CD4-positive, alpha-beta T cell treated with Interleukin-6 for 4 hours (primary cell): ENCODE measurements at regions not wholly inside any gene's neighbourhood (a gene's known extent, or its start where the extent isn't known, plus 50 kb on each side); places are given as distances from the start of the nearest gene placed in this dataset.
"Not testable (repeated sequence)": the region's sequence is repeated elsewhere in the genome, so short reads cannot be mapped to it uniquely, and the experiment has no call there.

Experiments used
- DNase-seq: peaks from one replicate; pipeline ENCODE4 v3.0.0-alpha.2; 2020; ENCODE audit warnings: mixed read lengths

DNA sequence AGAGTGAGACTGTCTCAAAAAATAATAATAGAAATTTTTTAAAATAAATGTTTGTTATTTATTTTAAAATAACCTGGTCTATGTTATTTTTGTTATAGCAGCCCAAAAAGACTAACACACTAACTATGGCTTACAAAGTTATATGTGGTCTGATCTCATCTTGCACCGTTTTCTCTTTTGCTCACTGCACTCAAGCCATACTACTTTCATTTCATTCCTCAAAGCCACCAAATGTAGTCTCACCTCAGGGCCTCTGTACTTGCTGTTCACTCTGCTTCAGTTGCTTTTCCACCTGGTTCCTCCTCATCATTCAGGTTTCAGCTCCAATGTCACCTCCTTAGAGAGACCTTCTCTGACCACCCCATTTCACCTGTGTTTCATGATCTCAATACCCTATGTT is 55.2 kb upstream of the MDM1 start:
- DNase-seq, result no peak

DNA sequence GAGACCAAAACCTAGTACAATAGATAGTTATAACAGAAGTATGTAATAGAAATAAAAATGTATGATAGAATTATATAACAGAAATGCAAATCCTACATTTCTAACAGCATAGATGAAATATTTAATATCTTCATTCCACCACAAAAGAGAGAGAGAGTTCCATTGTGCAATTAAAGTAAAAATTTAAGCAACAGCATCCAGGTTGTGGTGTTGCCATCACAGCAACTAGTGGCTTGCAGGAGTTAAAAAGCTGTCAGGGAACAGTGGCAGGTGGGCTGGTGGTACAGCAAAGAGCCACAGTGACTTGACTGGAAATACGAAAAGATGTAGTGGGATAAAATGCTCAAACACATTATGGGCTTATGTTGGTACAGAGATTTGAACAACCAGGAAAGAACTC is 57.1 kb upstream of the MDM1 start:
- DNase-seq, result no peak

DNA sequence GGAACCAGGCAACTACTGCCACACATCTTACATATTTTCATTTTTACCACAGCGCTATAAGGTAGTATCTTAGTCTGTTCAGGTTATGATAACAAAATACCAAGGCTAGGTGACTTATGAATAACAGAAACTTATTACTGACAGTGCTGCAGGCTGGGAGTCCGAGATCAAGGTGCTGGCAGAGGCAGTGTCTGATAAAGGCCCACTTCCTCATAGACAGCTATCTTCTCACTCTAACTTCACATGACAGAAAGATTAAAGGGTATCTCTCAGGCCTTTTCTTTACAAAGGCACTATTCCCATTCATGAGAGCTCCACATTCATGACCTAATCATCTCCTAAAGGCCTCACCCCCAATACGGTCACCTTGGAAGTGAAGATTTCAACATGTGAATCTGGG is 59.8 kb upstream of the MDM1 start:
- DNase-seq, result no peak

DNA sequence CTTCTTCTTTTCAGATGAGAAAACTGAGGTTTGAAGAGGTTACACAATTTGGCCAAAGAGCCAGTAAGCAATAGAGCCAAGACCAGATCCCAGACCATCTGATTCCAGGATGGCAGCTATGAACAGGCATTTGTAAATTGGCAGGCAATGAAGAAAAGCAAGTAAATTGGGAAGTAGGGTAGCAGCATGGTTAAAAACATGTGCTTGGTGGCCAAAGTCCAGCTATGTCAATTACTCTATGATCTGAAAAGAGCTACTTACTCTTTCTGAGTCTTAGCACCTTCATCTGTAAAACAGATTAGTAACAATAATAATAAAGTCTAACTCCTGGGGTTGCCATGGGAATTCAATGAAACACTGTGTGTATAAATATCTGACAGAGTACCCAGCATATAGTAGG is 60.2 kb upstream of the MDM1 start:
- DNase-seq, result no peak

DNA sequence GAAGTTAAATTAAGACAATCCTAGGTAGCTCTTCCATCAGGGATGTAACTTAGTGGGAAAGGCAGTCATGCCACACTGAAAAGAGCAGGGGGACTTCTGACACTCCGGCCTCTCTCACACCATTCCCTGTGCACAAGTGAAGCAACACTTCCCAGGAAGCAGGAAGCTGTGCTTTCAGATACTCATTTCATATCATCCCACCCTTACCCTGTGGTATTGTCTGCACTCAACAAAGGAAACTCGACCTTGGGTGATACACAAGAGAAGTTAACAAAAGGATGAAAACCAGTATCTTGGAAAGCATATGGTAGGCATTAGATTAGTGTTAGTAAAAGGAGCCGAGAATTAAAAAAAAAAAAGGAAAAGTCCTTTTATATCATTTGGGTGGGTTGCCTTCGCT is 61.3 kb upstream of the MDM1 start:
- DNase-seq, result no peak

DNA sequence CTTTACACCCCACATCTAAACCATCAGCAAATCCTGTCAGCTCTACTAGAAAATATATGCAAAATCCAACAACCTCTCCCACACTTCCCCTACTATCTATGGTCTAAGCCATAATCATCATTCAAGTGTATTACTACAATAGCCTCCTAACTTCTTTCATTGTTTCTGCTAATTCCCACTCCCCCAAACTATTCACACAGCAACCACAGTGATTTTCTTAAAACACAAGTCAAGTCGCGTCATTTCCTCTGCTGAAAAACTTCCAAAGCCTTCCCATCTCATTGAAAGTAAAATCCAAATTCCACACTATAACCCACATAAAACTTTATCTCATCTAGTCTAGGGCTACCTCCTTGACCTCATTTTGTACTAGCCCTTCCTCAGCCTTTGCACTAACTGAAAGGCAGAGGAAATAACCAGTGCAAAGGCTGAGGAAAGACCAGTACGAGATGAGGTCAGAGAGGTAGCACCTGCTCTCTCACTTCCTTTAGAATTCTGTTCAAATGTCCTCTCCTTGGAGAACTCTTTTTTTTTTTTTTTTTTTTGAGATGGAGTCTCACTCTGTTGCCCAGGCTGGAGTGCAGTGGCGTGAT is 65.5 kb upstream of the MDM1 start:
- DNase-seq, result no peak

DNA sequence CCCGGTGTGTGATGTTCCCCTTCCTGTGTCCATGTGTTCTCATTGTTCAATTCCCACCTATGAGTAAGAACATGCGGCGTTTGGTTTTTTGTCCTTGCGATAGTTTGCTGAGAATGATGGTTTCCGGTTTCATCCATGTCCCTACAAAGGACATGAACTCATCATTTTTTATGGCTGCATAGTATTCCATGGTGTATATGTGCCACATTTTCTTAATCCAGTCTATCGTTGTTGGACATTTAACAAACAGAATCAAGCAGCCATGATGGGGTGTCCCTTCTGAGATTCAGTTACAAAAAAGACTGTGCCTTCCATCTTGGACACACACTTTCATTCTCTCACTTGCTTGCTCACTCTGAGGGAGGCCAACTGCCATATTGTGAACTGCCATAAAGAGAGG is 66.5 kb upstream of the MDM1 start:
- not testable (repeated sequence) for DNase-seq

DNA sequence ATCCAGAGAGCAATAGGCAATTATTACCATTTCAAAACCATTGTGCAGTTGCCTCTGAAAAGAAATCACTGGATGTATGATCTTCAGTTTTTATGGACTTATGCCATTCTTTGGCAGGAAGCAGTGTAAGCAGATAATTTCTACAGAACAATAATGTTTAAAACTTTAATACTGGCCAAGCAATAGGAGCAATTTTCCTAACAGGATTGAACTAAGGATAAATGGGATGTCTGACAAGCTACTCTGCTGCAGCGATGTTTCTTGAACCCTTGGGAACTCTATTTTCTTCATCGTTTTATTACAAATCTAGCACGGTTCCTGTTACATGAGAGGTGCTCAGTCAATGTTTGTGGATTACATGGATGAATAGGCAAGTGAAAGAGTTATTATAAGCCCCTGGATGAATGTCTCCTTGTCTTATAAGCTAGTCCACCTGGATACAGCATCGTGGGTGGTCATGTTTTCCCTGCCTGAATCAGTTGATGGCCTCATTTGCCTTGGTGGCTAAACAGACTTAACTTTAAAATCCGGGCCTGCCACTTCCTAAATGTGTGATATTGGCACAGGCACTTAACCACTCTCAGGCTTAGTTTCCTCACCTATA is 68.2 kb upstream of the MDM1 start:
- no peak for DNase-seq

DNA sequence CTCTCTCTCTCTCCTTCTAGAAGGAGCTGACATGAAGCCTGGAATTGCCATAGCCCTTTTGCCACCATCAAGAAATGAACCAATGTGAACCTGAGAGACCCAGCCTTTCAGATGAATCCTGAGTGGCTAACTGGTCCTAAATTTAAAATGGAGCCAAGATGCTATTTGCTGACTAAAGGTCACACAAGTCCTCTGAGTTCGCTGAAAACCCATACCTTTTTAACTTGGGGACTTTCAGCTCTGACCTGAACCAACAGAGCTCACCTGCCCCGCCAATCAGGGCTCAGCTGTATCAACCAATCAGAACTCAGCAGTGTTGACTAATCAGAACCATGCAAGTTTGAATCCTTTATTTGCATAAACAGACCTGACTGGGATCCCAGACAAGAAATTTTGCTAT is 70.3 kb upstream of the MDM1 start:
- no peak for DNase-seq

DNA sequence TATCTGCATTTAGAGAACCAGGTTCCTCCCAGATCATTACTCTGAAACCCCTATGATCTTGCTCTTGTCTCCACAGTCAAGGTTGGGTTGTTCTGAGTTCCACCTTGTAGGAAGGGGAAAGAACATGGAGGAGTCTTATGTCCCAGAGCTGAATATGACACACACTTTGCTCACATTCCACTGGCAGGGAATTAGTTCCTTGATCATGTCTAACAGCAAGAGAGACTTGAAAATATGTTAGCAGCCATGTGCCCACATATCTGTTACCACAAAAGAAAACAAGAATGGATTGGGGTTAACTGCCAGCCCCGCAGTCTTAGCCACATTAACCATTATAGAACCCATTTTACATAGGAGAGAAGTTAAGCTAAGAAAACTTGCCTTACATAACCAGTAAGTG is 71.1 kb upstream of the MDM1 start:
- DNase-seq, result no peak

DNA sequence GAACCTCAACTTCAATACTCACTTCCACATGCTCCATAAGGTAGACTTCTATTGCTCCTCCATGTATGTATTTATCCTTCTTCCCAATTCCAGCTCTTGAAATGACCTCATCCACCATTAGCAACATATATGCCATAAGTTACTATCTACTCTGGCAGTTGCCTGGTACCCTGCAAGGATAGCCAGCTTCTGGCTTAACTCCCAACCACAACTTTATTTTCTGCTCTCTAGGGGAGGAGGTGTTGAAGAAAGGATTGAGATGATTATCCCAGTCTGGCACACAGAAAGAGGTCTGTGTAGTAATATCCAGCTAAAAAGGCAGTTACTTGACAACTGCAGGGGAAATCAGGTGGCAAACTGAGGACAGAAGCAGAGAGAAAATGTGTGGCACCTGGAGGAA is 71.5 kb upstream of the MDM1 start:
- DNase-seq, result no peak

DNA sequence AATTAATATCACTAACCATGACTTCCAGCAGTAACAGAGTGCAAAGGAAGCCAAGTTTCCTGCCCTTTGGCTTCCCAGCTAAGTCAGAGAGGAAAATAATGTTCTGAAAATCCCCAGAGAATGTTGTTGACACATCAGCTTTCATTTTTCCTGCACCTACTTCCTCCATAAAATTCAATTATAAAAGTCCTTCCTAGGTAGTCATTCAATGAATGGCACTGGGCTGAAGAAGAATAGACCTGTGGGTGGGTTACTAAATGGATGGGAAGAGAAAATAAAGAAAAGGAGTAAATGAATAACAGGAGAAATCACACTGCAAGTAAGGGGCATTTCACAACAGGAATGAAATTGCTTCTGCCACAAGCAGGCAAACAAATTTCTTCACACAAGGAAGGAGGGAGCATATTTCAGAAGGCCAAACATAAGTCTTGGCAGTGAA is 73.2 kb upstream of the MDM1 start:
- DNase-seq, result no peak

DNA sequence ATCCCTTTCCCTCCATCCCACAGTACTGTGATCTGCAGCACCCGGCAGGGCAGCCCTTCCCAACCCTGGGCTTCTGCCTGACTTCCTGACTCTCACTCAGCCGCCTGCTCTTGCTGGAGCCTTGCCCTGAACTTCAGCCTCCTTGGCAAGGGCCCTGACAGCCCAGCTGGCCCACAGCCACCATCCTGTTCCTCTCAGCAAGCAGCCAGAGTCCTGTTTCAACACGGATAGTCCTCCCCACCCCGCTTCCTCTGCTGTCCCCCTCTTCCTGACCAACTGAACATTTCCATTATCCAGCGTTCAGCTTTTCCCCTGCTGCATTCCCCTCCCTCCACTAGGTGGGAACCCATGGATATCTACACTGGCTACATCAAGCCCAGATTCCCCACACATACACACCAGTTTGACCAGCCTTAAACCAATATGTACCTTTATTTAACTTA is 74.0 kb upstream of the MDM1 start:
- no peak for DNase-seq

DNA sequence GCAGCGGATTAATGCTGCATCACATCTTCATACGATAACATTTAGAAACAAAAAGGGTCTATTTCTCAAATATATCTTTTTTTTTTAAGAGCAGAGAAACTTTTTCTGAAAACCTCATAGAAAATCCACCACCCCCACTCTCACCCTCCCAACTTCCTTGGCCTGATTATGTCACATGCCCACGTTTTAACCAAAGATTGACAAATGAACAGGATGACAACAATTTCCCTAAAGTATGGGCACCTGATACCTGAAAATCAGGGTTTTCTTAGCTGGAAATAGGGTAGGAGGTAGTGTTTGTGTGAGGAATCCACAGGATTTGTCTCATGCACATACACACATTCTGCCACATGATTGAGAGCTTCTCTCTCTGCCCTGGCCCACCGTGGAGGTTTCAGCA is 74.7 kb upstream of the MDM1 start:
- DNase-seq, result no peak

DNA sequence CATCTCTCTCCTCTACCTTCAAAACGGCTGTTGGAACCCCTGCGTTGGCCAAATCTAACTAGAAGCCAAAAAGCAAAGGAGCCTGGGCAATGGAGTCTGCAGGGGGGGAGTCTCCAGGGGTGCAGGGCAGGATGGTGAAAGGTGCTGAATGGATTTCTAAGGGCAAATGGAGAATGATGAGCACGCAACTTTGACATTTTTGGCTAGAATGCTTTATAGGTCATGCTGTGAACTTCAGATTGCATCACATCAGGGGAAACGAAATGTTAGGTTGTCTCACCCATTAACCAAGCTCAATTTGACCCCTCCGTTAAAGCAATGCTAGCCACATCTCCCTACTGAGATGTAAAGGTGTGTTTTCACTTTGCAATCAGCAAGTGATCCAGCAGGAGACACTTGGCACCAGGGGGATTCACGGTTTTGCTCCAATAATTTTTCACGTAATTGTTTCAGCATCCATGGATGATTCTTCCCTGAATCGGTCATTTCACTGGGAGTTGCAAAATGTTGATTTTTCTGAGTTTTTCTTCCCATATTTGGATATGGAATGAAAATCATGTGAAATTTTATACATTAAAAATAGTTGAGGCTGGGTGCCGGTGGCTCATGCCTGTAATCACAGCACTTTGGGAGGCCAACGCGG is 78.0 kb upstream of the MDM1 start:
- no peak for DNase-seq

DNA sequence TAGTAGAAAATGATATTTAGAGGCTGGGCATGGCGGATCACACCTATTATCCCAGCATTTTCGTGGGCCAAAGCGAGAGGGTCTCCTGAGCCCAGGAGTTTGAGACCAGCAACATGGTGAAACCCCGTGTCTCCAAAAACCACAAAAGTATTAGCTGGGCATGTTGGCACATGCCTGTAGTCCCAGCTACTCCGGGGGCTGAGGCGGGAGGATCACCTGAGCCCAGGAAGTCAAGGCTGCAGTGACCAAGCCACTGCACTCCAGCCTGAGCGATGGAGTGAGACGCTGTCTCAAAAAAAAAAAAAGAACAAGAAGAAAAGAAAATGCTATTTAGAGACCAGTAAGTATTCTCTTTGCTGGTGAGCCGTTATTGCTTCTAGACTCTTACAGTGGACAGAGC is 79.2 kb upstream of the MDM1 start:
- DNase-seq, result no peak

DNA sequence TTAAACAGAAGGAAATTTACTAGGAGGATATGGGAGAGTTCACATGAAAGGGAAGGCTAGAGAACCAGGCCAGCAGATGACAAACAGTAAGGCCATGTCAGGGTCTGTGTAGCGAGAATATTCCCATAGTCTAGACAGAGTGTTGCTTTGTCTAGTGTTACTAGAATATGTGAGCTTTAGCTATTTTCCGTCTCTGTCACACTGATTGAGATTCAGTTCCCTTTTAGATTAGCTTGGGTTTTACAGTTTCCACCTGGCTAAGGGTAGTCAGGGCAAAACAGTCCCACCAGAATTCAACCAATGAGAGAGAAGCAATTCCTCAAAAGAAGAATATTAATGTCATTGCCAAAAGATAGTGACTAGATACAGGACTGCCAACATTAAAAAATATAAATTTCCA is 82.8 kb upstream of the MDM1 start:
- DNase-seq, result no peak

DNA sequence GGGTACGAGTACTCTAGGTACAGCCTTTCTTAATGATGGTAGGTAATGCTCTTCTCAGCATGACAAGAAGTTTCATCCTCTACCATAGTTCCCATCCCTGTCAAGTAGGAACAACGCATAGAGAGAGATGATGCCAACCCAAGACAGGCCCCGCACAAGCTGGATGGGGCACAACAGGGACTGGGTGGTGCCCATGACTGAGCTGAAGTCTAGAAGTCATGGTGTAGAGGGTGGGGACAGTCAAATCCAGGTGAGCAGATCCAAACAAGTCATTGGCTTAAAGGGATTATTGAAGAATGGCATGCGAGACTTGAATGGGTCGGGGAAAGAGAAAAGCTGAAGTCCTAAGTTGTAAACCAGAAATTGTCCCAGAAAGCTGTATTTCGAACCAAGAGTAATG is 84.2 kb upstream of the MDM1 start:
- DNase-seq, result no peak

DNA sequence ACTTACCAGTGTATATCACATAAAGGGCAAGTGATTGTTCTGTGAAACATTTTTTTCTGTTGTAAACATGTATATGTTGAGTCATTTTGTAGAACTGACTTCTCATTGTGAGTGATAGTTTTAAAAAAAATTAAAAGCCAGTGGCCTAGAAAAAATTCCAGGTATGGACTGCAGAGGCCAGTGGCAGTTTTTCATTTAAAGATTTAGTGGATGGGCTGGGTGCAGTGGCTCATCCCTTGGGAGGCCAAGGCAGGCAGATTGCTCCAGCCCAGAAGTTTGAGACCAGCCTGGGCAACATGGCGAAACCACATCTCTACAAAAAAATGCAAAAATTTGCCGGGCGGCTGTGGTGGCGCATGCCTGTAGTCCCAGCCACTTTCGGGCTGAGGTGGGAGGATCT is 84.7 kb upstream of the MDM1 start:
- DNase-seq, result no peak

DNA sequence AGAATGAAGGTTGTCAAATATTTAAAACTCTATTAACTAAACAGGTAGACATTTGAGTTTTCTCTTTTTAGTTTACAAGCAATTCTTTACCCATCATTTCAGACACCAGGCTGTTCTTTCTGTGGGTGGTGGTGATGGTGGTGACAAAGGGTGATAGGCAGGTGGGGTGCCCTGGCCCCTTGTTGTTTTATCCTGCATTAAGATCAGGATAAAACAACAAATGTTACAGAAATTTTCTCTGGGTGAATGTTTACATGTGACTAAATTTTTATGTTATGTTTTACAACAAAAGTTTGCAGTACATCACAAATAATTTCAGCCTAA is 85.9 kb upstream of the MDM1 start:
- DNase-seq, result no peak

DNA sequence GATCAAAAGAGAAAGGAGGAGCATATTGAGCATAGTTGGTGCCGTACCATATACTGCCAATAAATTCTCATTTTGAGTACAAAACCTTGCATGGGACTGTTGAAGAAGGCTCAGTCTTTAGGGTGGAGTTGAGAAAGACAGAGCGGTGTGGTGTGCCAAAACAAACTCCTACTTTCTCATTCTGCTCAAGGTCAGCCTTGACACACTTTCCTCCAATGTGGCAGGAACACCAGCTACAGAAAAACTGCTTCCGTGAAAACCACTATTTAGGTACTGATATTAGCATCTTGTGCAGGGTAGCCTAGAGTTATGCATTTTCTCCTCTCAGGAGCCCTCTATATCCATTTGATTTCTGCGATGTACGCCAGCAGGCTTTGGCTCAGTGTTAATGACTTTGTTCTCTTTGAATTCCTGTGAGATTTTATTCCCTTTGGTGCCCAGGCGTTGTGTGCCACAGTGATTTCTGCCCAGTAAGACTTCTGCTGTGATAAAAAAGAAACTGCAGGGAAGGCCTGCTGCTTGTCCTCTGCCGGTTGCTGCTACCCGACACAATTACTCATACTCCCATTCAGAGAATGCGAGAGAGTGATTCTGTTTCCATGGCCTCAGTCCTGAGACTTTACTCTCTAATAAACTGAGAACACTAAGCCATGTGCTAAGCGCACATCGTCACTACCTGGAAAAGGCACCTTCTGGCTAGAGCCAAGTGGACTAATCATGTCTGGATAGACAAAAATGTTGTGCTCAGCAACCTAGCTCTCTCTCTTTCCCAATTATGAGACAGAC is 88.3 kb upstream of the MDM1 start:
- DNase-seq, result peak; percentile 7

DNA sequence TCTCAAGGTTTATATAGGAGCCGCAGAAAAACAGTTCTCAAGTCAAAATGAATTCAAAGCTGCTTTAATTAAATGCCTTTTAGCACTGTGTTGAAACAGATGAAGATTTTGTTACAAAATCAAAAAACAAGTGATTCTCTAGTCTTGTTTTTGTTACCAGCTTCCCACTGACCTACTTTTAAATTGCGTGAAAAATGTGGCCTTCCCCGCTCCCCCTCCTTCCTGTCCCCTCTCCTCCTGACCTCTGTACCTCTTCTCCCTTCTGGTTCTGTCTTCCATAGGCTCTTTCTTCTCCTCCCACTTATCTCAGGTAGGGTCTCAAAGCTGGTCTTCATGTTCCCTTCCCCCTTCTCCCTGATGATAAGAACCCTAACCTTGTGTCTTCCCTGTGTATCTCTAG is 90.0 kb upstream of the MDM1 start:
- DNase-seq, result no peak

DNA sequence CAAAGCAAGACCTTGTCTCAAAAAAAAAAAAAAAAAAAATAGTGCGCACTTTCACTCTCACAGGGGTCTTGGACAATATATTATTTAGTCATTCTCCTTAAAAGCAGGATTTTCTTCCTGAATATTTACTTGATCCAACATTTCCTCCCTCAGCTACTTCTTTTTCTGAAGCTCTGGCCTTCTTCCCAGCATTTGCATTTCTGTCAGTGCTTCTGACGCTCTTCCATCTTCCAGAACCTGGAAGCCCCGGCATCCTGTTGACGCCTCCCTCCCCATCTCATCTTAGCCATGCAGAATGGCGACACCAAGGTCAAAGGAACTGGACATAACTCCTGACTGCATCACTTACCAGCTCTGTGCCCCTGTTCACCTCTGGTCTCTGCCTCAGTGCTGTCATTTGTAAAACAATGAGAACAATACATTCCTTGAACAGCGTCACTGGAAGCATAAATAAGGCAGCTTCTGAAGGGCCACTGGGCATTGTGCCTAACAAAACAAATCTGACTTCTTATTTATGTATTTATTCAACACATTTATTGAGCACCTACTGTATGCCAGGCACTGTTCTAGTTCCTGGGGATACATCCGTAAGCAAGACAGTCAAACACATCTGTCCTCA is 90.9 kb upstream of the MDM1 start:
- DNase-seq, result no peak

DNA sequence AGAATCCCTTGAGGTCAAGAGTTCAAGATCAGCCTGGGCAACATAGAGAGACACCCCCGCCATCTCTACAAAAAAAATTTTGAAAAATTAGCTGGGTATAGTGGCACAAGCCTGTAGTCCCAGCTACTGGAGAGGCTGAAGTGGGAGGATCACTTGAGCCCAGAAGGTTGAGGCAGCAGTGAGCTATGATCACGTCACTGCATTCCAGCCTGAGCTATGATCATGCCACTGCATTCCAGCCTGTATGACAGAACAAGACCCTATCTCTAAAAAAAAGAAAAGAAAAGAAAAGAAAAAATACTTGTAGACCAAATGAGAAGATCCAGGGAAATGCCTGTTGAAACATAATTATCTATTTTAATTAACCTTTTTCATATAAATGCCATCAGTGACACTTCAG is 93.8 kb upstream of the MDM1 start:
- DNase-seq, result no peak
